NCI-H345 treated with DMSO at 0.1 percent for 48 hours (cell line): ENCODE measurements at regions not wholly inside any gene's neighbourhood (a gene's known extent, or its start where the extent isn't known, plus 50 kb on each side); places are given as distances from the start of the nearest gene placed in this dataset.

Experiments used
- DNase-seq: peaks from one replicate; lab custom pipeline; 2025; ENCODE audit not compliant: unreplicated experiment; lab: John Stamatoyannopoulos, UW

DNA sequence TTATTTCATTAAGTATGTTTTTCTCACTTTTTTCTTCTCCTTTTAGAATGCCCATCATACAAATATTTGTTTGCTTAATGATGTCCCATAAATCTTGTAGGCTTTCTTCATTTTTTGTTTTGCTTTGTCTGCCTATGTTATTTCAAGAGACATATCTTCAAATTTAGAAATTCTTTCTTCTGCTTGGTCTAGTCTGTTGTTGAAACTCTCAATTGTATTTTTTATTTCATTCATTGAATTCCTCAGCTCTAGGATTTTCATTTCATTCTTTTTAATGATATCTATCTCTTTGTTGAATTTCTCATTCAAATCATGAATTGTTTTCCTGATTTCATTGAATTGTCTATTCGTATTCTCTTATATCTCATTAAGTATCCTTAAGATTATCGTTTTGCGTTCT is 125.1 kb upstream of the VIPR2 start:
- no peak for DNase-seq

DNA sequence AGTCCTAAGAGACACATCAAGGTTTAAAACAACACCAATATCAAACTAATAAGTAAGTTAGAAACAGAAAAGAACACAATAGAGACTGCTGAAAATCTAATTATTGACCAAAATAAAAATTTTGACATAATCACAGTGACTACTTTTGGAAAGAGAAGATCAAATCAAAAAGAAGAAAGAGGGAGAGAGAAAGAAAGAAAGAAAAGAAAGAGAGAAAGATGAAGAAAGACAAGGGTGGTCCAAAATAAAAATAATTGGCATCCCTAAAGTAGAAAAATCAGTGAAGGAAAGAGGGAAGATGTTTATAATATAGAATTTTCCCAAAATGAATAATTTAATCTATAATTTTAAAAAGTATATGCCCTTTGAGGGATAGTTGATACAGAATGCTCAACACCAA is 118.8 kb upstream of the VIPR2 start:
- no peak for DNase-seq

DNA sequence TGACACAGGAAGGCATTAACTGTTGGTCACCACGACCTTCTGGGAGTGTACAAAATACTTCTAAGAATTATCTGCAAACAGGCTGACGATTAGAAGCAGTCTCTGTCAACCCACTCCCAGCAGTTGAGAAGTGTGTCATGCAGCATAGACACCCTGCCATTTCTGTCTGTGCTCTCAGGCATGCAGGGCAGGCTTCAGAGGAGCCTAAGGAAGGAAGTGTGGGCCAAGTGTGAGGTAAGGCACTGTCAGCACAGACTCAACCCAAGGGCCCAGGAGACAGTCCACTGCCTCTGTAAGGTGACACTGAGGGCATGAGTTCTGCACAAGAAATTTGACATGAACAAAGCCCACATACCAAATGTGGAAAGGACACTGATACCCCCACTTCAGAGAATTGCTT is 109.0 kb upstream of the VIPR2 start:
- DNase-seq: no peak

DNA sequence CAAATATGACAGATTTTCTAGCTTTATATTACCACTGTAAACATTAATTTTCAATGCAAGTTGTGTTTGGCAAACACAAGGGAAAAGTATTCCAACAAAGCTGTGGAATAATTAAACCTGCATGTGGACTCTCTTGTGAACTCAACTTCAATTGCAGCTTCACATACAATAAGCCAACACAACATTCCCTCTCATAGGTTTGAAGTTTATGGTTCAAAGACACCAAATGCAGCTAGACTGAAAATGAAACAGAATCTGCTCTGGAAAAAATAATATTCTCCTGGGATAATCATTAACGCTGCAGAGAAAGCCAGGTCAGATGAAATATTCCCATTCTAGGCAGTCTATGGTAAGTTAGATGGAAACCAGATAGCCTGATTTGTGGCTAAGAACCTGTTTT is 105.8 kb upstream of the VIPR2 start:
- no peak for DNase-seq

DNA sequence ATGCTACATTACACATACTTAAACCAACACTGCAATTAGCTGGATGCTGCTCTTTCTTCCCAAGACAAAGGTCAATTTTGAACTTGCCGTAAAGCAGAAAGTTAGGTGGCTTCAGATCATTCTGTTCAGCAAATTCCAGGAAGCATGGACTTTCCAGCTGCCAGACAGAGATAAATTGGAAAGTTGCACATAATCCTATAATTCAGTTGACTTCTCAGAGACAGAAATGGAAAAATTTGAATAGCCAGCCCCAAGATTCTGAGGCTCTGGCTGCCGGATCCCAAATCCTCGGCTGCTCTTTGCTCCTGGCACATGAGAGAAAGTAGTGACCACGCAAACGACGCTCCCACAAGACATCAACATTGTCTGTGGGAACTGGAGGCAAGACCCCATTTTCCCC is 105.0 kb upstream of the VIPR2 start:
- DNase-seq: no peak

DNA sequence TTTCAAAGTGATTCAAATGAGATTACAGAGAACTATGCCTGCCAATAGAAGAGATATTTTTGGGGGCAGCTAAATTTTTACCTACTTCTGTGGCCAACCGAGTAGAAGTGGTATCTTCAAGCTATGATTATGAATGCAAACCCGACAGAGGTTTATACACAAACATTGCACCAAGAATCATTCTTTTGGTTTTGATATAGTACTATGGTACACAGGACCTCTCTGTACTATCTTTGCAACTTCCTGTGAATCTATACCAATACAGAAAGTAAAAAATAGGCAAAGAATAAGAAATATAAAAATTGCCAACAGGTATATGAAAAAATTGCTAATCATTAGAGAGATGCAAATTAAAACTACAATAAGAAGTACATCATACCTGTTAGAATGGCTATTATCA is 103.2 kb upstream of the VIPR2 start:
- no peak for DNase-seq

DNA sequence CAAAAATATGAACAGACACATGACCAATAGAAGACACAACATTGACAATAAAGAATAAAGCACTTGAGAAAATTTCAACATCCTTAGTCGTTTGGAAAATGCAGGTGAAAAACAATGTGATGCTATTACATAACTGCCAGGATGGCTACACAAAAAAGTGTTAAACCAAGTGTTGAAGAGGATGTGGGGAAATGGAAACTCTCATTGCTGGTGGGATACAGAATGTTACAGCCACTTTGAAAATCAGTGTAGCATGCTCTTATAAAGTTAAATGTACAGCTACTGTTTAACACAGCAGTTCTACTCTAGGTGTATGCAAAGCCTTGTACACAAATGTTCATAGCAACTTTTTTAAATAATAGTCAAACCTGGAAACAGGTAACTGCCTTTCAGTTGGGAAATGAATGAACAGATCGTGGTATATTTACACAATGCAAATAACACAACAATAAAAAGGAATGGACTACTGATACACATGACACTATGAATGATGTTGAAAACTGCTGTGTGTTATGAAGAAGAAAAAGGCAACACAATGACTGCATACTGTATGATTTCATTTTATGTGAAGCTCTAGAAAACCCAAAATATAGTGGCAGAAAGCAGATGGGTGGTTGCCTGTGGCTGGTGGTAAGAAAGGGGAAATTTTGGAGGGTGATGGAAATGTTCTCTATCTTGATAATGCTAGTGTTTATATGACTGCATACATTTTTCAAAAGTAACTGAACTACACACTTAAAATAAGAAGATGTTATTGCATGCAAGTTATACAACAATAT is 102.2 kb upstream of the VIPR2 start:
- no peak for DNase-seq

DNA sequence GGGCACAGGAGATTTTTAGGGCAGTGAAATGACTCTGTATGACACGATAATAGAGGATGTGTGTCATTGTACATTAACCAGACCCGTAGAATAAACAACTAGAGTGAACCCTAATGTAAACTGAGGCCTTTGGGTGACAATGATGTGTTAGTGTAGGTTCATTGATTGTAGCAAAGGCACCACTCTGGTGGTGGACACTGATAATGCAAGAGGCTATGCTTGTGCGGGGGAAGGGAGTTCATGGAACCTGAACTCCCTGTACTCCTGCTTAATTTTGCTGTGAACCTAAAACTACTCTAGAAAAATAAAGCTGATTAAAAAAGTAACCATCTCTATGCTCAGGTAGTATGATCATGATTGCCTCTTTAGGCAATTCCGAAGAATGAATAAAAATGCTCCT is 96.3 kb upstream of the VIPR2 start:
- no peak for DNase-seq

DNA sequence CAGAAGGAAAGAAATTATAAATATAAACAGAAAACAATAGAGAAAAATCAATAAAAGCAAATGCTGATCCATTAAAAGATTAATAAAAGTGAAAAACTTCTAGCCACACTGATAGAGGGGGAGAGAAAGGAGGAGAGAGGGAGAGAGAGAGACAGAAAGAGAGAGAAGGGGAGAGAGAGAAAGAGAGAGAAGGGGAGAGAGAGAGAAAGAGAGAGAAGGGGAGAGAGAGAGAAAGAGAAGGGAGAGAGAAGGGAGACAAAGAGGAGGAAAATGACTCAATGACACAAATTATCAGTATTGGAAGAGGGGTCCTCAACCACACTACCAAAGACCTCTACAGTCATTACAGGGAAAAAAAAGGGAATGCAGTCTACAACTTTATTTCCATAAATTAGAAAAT is 94.4 kb upstream of the VIPR2 start:
- DNase-seq: no peak

DNA sequence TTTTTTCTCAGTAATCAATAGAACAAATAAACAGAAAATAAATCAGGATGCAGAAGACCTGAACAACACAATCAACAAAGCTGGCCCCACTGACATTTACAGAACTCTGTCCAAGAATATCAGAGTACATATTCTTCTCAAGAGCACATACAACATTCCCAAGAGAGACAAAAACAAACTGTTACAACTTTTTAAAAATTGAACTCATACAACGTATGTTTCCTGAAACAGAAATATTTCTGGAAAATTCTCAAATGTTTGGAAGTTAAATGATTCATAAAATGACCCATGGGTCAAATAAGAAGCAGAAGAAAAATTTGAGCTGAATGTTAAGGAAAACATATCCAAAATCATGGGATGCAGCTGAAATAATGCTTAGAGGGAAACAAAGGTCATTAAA is 93.9 kb upstream of the VIPR2 start:
- DNase-seq: no peak

DNA sequence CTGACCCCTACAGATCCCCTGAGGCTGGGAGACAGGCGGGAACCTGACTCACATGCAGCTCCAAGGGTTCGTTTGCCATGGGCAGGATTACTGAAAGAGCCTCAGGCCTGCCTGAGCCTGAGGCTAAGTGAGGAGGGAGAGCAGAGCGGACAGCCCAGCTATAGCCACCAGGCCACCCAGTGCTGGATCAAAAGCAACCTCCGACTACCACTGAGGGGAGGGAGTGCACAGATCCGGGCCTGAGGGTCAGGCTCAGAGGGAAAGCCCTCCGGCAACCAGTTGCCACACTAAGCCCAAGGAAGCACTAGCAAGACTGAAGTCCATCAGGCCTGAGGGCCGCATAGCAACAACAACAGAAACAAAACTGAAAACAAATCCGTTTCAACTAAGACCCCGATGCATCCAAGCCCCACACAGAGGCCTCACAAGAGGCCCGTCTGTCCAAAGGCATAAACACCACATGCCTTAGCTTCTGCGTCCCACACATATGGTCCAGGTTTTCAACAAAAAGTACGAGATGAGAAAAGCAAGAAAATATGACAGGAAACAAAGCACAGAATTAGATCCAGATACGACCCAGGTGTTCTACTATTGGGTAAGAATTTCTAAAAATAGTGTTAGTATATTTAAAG is 92.5 kb upstream of the VIPR2 start:
- DNase-seq: no peak

DNA sequence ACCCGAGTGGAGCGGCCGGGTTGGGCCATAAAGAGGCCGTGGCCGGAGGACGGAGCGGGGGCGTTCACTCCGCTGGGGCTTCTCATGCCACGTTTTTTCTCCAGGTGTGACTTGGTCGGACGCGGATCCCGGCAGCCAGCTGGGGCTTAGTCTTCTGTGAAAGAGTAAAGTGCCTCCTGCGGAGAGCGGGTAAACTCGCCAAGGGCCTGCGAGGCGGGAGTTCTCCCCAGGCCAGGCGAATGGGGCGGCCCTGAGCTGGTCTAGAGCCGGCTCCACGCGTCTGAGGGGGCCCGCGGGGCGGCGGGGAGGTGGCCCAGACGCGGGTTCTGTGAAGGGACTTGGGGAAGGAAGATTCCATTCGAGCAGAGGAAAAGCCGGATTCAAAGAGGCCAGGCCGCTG is 86.3 kb upstream of the VIPR2 start:
- DNase-seq: no peak

DNA sequence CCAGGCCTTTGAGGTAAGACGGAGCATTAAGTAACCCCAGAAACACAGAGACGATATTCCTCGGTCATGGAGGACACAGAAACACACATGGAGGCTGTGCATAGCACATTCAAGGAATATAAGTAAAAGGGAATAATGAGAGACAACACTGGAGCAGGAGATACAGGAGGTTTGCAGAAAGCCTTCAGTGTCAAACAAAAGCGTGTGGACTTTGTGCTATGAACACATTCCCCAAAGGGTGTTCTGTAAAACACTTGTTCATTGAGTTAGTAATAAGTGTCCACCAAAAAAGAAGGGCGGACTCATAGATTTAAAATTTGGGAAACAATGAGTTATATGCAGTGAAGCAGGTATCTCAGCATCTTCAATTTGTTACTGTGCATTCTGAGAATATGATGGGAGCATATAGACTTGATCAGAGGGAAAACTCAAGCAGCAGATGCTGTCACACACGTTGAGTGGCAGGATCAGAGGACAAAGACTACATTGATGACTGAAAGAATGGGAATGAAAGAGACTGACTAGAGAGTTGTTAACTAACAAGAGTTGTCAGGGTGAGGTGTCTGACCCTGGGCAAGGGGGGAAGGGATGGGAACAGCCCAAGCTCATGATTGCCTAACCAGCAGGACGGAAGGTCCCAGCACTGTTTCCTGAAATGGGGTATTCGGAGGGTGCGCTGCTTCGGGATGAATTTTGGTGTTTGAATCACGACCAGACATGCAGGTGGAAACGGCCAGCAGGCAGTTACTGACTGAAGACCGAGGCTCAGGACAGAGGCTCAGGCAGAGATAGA is 85.2 kb upstream of the VIPR2 start:
- DNase-seq: no peak

DNA sequence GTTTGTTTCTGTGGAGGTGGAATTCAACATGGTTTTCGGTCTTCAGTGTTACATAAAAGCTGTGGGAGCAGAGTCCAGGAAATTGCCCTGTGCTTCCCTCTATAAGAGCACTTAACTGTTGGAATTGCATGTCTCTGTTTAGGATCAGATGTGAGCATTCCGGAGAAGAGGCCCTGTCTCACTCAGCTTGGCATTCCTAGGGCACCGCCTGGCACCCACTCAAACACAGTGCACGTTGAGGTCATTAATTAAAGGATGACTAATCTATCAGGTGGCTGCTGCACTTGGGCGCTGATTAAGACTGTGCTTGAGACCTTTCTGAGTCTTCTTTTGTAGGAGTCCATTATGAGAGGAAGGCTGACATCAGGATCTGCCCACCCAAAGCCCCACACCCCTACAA is 82.8 kb upstream of the VIPR2 start:
- DNase-seq: no peak

DNA sequence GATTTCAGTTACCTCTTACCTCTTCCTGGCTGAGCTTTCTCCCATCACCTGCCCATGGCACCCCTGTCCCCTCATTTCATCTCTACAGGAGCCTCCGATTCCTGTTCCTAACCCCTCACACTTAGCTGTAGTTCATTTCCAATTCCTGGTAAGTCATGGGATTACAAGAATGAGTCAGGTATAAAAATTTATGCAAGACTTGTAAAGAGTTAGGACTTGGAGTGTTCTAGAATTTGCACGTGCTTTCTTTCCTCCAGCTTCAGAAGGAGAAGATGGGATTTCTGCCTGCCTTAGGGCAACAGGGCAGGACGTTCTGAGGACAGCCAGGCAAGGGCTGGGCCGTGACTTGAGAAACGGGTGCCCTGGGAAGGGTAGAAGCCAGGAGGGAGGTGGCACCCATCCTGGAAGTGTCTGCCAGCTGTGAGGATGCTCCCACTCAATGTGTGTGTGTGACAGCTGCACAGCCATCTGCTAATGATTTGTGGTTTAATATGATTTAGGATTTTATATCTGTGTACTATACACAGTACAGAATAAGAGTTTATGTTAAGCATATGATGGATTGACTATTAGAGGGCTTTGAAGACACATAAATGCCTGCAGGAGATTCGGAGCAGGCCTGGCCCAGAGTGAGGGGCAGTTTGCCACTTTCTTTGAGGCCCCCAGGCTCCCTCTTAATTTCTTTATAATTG is 81.5 kb upstream of the VIPR2 start:
- DNase-seq: no peak

DNA sequence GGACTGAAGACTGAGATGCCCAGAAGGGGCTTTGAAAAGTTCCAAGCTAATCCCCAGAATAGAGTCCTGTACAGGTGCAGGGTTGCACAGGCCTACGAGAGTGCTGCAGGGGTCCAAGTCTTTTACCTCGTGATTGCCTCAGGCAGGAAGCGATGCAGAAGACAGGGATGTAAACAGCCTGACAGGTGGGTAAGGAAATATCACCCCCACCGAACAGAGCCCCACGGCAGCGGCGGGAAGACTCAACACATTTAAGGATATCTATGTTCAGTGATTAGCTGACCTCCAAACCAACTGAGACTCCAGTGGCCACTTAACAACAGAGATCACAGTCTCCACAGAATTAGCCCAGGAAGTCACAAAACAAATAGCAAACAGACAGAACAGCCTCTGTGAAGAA is 73.9 kb upstream of the VIPR2 start:
- no peak for DNase-seq

DNA sequence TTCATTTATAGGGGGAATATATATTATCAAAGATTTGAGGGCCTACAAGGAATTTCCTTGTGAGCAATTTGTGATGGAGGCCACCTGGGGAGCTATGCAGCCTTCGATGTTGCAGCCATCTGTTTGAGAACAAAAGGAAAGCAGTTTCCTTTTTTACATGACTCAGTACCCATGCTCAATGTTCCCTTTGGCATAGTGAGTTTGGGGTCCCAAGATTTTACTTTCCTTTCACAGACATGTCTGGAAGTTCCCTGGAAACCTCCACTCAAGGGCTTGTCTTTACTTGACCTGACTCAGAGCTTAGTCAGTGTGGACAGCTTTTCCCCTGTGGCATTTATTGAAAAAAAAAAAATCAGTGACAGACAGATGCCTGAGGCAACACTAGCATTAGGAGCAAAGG is 73.5 kb upstream of the VIPR2 start:
- no peak for DNase-seq

DNA sequence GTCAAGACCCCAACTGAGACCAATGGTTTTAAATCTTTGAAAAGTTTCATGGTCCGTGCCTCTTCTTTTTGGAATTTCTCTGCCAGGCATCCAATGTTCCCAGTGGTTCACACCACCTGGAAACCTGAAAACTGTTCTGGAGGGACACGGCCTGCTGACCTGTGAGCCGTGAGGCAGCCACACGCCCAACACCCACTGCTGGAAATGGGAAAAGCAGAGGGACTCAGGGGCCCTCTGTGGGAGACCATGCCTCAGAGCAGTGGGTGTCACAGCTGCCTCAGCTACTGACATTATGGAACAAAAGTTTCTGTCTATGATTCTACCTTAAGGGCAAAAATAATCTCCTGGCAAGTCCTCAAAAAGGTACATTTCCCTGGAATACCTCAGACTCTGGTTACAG is 70.4 kb upstream of the VIPR2 start:
- no peak for DNase-seq

DNA sequence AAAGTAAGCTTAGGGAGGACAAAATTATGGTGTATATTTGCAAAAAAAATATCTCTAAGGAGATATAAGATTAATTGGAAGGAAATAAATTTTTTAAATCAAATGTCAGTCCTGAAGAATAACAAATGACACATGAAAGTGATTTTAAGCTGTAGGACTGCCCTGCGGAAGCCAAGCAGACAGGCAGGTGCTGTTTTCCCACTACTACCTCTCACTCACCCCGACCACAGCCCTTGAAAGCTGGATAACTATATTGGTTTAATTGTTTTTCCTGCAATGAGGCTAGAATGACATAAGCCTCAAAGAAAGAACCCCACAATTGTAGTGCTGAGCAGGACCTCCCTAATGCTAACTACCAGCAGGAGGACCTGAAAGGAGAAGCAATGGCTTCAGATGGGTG is 68.6 kb upstream of the VIPR2 start:
- DNase-seq: no peak

DNA sequence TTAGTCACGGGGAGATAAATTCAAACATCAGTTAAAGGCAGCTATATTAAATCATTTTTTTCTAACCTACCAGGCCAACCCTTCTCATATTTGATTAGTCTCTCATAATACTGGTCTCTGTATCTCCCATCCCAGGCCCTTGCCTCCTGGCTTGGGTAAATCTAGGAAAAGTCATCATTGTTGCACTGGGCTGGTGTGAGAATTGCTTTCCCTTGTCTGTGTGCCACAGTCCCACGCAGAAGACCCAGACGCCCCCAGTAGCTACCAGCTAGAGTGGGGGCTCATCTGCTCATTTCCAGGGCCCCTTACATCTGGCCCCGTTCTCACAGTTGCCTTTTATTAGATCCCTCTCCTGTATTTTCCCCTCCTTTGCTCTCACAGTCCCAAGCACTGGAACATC is 67.6 kb upstream of the VIPR2 start:
- no peak for DNase-seq

DNA sequence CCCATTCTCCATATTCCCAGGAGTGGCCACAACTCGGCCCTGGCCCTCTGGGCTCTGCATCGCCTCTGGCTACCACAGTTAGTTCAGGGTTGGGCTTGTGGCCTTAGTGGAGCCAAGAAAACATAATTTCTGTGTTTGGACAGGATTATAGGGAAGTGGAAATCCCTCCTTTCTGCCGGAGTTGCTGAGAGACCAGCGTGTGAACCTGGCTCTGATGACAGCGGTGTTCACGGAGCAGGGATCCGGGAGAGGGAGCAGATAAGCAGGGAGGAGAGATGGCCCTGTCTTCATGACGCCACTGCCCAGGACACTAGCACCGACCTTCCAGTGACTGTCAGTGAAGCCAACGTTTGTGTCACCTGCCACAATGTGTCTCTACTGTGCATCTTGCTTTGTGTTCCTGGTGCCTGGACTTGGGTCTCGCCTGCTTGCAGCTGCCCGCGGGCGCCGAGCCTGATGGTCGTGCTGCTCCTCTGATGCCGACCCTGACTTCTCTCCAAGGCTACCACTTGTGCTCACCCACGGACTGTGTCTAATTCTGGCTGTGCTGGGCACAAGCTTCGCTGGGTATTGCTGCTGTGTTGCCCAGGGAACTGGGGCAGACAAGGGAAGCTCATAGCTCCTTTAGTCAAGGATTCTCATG is 67.0 kb upstream of the VIPR2 start:
- DNase-seq: no peak
